T-helper 2 cell (primary cell): ENCODE measurements at regions not wholly inside any gene's neighbourhood (a gene's known extent, or its start where the extent isn't known, plus 50 kb on each side); places are given as distances from the start of the nearest gene placed in this dataset.
A peak's percentile ranks its signal among the peaks of the same experiment; 100 is the strongest.

Experiments used
- DNase-seq, 5 experiments: peaks; one replicate each; pipeline versions ENCODE4 v3.0.0 to v3.0.0-alpha.2; 2012 to 2022

GRCh38 chr1:184221087-184221486 lies 165.7 kb upstream of the C1orf21 start:
- no peak for DNase-seq

DNA sequence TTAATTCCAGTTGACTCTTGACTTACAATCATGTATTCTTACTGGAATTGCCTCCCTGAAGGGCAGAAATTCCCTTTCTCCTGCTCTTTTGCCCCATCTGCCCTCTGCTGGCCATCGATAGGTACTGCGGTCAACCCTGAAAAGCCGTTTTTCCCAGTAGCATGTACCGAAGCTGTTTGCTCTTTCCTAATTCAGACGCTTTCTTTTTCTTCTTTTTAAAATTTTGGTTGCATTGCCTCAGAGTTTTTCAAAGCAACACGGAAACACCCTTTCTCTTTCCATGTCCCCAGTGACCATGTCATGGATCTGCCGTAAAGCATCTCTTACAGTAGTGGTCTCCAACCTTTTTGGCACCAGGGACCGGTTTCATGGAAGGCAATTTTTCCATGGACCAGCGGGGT lies 164.2 kb upstream of the C1orf21 start:
- DNase-seq = peak in 4 of 5 experiments; percentile 3 to 26 (median 8)

DNA sequence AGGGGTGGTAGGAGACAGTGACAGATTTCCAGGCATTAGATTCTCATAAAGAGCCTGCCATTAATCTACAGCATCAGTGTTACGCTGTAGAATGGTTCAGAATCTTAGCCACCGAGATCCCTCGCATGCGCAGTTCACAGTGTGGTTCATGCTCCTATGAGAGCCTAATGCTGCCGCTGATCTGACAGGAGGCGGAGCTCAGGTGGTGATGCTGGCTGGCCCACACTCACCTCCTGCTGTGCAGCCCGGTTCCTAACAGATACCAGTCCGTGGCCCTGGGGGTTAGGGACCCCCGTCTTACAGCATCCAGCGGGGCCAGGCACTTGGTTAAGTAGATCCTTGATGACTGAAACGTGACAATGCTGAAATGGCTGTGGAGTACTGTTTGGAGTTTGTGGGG lies 163.6 kb upstream of the C1orf21 start:
- peak in 2 of 5 experiments; percentile 7 to 26 for DNase-seq

GRCh38 chr1:184225283-184226099 lies 161.3 kb upstream of the C1orf21 start:
- no peak for DNase-seq

DNA sequence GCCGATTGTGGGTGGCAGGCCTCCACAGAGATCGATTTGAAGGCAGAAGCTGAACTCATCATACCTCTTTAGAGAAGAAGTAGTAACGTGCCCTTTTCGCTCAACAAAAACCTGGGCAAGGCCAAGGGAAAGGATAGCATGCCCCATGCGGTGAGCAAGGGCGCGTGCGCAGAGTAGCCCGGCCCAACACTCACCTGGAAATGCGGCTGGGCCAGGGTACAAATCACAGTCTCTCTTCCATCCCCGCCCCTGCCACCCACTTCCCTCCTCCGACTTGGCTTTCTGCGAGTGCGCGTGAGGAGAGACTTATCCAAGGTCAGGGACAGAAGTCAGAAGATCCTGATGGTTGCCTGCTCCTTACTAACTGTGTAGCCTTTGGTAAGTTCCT lies 160.7 kb upstream of the C1orf21 start:
- no peak for DNase-seq

DNA sequence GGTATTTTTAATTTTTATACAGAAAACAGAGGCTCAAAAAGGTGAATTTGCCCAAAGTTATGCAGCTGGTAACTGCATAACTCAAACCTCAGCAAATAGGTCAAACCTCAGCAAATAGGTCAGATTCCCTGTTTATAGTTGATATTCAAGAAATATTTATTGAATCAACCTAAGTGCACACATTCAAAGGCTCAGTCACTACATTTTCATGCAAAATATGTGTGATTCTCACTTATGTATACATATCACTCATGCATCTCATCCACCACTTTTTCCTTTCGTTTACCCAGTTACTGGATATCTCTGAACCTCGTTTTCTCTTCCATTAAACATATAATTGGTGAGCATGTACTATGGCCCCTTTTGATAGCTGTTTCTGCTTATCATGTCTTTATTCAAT lies 158.3 kb upstream of the C1orf21 start:
- DNase-seq = no peak

DNA sequence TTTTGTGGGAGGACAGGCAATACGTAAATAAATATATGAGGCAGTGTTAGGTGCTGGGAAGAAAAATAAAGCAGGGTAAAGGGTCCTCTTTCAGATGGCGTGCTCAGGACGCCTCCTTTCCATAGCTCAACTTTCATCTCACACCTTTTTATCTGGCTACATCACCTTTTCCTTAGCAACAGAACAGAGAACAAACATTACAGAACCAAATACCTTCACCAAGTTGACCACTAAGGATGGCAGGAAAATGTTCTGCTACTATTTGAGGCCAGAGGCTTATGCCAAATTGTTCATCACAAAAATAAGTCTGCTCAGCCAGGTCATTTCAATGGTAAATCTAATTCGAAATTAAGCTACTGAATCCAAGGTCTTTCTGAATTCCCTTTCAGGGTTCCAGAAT lies 149.2 kb upstream of the C1orf21 start:
- DNase-seq = no peak

- DNase-seq = no peak
Measured at GRCh38 chr1:184241446-184241845, 145.4 kb upstream of the C1orf21 start.

DNA sequence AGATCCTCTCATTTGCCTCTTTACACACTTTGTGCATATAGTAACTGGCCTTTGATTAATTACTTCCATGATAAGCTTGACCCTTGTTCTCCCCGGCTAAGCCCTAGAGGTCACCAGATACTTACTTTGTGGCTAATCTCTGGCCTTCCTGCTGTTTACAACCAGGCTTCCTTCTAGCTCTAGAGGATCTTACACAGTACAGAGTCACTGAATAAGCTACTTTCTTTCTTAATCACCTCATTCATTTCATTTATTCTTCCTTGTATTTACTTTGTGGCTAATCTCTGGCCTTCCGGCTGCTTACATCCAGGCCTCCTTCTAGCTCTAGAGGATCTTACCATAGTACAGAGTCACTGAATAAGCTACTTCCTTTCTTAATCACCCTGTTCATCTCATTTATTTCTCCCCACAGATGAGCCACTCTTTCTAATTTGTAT lies 144.3 kb upstream of the C1orf21 start:
- no peak for DNase-seq

GRCh38 chr1:184244962-184245361 lies 141.9 kb upstream of the C1orf21 start:
- no peak for DNase-seq

GRCh38 chr1:184247671-184248070 lies 139.2 kb upstream of the C1orf21 start:
- DNase-seq = no peak

GRCh38 chr1:184253921-184254320 lies 132.9 kb upstream of the C1orf21 start:
- no peak for DNase-seq

GRCh38 chr1:184254849-184255248 lies 132.0 kb upstream of the C1orf21 start:
- no peak for DNase-seq

DNA sequence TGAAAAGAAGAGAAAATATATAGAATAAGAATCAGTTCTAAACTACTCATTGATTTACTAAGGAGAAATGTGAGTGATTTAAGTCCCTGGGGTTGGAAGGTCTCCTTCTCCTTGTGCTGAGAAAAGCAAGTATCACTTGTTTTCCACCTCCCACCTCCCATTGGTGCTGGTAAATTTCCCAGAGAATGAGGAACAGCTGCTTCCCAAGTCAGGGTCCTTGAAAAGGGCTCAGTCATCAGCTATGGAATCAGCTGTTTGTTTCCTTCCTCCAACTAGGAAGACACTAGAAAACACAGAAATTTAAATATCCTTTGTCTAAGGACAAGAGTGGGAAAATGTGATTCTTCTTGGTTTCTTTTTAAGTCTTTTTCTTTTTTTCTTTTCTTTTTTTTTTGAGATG lies 131.3 kb upstream of the C1orf21 start:
- DNase-seq = no peak

DNA sequence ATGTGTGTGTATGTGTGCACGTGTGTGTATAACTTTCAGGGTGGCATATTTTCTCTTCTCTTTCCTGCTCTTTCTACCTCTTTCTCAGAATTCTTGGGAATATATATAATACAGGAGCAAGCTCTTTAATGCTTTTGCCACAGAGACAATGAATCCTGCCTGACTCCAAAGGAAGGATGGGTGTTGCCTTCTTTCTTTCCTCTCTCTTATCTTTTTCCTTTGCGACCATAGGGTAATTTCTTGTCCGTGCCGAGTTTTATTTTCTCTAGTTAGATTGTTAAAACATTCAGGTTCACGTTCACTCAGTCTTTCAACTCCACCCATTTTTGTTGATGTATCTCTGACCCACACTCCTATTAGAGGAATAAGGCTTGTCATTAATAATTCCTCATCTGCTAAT lies 129.0 kb upstream of the C1orf21 start:
- no peak for DNase-seq

GRCh38 chr1:184258525-184258924 lies 128.3 kb upstream of the C1orf21 start:
- no peak for DNase-seq

GRCh38 chr1:184260382-184260781 lies 126.4 kb upstream of the C1orf21 start:
- DNase-seq = no peak

DNA sequence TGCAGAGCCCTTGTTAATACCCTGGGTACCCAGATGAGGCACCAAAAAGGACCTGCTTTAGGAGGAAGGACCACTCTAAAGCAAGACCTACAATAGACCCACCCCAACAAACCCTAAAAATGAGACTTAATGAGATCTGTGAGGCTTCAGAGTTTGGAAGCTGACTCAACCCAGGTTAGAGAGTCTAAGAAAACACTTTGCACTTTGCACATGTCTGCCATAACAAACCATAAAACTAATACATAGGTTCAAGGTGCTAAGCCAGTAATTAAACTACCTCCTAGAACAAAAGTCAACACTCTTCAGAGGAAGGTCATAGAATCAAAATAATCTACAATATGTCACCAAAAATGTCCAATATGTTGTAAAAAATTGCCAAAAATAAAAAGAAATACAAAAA lies 124.7 kb upstream of the C1orf21 start:
- DNase-seq = no peak

GRCh38 chr1:184267747-184268146 lies 119.1 kb upstream of the C1orf21 start:
- DNase-seq = no peak

GRCh38 chr1:184270556-184270955 lies 116.3 kb upstream of the C1orf21 start:
- no peak for DNase-seq

- no peak for DNase-seq
Measured at GRCh38 chr1:184272175-184272866, 114.5 kb upstream of the C1orf21 start.

- no peak for DNase-seq
Measured at GRCh38 chr1:184276416-184276815, 110.4 kb upstream of the C1orf21 start.

- DNase-seq = no peak
Measured at GRCh38 chr1:184279911-184280458, 106.8 kb upstream of the C1orf21 start.

- DNase-seq = no peak
Measured at GRCh38 chr1:184283999-184284398, 102.8 kb upstream of the C1orf21 start.
